DND-41 (cell line): ENCODE measurements at regions not wholly inside any gene's neighbourhood (a gene's known extent, or its start where the extent isn't known, plus 50 kb on each side); places are given as distances from the start of the nearest gene placed in this dataset.

Experiments used
- CTCF ChIP-seq: IDR thresholded peaks from 2 replicates; pipeline ENCODE4 v1.5.1; 2012; ENCODE audit warnings: borderline replicate concordance, low read length, moderate library complexity, mild to moderate bottlenecking; ENCODE audit not compliant: poor library complexity, severe bottlenecking; ENCODE audit errors: extremely low read depth
- EZH2 ChIP-seq: IDR thresholded peaks from 3 replicates; pipeline ENCODE4 v1.6.1; 2012; ENCODE audit warnings: borderline replicate concordance, low read depth, mild to moderate bottlenecking, moderate library complexity, low read length, inconsistent platforms; ENCODE audit not compliant: severe bottlenecking

GRCh38 chr1:68314151-68314780 lies 81.9 kb upstream of the WLS start:
- TF ChIP-seq CTCF (no peak), EZH2 (no peak)
